HG02623 (cell line): ENCODE measurements at regions not wholly inside any gene's neighbourhood (a gene's known extent, or its start where the extent isn't known, plus 50 kb on each side); places are given as distances from the start of the nearest gene placed in this dataset.

Experiments used
- ATAC-seq: cut with Tn5 transposase; IDR thresholded peaks from one replicate; pipeline ENCODE4 v1.9.1; 2021; ENCODE audit warnings: moderate library complexity; ENCODE audit not compliant: unreplicated experiment

GRCh38 chr6:14620522-14620921 is 502.9 kb downstream of the CD83 start:
- no peak for ATAC-seq

GRCh38 chr6:14621518-14621917 is 503.9 kb downstream of the CD83 start:
- no peak for ATAC-seq

- no peak for ATAC-seq
Measured at GRCh38 chr6:14622085-14622484, 504.5 kb downstream of the CD83 start.

GRCh38 chr6:14622909-14623505 is 505.4 kb downstream of the CD83 start:
- ATAC-seq, result no peak

- ATAC-seq, result no peak
Measured at GRCh38 chr6:14625173-14625895, 507.8 kb downstream of the CD83 start.

GRCh38 chr6:14626556-14626955 is 509.0 kb downstream of the CD83 start:
- no peak for ATAC-seq

GRCh38 chr6:14630016-14630415 is 512.4 kb downstream of the CD83 start:
- no peak for ATAC-seq

- ATAC-seq, result no peak
Measured at GRCh38 chr6:14633479-14633878, 515.9 kb downstream of the CD83 start.

GRCh38 chr6:14634072-14634471 is 516.5 kb downstream of the CD83 start:
- ATAC-seq, result no peak

GRCh38 chr6:14635195-14635594 is 517.6 kb downstream of the CD83 start:
- ATAC-seq, result no peak

- peak; percentile 51 for ATAC-seq
Measured at GRCh38 chr6:14635934-14636591, 518.5 kb downstream of the CD83 start.

GRCh38 chr6:14638435-14638905 is 520.9 kb downstream of the CD83 start:
- ATAC-seq, result no peak

GRCh38 chr6:14638906-14639761 is 521.6 kb downstream of the CD83 start:
- ATAC-seq, result no peak

- ATAC-seq, result no peak
Measured at GRCh38 chr6:14639983-14640599, 522.5 kb downstream of the CD83 start.

GRCh38 chr6:14640631-14641030 is 523.1 kb downstream of the CD83 start:
- ATAC-seq, result no peak

- no peak for ATAC-seq
Measured at GRCh38 chr6:14641423-14642135, 524.0 kb downstream of the CD83 start.

- no peak for ATAC-seq
Measured at GRCh38 chr6:14642136-14642505, 524.5 kb downstream of the CD83 start.

- ATAC-seq, result no peak
Measured at GRCh38 chr6:14642842-14643241, 525.3 kb downstream of the CD83 start.

- no peak for ATAC-seq
Measured at GRCh38 chr6:14644381-14644780, 526.8 kb downstream of the CD83 start.

GRCh38 chr6:14645221-14645620 is 527.6 kb downstream of the CD83 start:
- no peak for ATAC-seq
